ENCODE measurements at regions not wholly inside any gene's neighbourhood (a gene's known extent, or its start where the extent isn't known, plus 50 kb on each side); places are given as distances from the start of the nearest gene placed in this dataset.

- Histone ChIP-seq H3K9me3 (ENCODE audit: low read depth, low read length, poor library complexity, severe bottlenecking) (no peaks in the 10 kb centered on the region), H3K27me3 (replicated peaks; ENCODE audit: insufficient read depth, low read depth, low read length, poor library complexity) (no peaks in the 10 kb centered on the region), H3K27ac (ENCODE audit: low read depth, low read length, poor library complexity, severe bottlenecking) (no peak overlapping the region), H3K36me3 (ENCODE audit: insufficient read depth, low read length, poor library complexity, severe bottlenecking) (no peaks in the 10 kb centered on the region), H3K4me3 (ENCODE audit: low read depth, low read length, poor library complexity, severe bottlenecking) (no peak overlapping the region), H3K4me1 (ENCODE audit: insufficient read depth, low read length, poor library complexity, severe bottlenecking) (no peaks in the 10 kb centered on the region)
- CTCF ChIA-PET: no interaction called here
- TF ChIP-seq, protein P1, sequence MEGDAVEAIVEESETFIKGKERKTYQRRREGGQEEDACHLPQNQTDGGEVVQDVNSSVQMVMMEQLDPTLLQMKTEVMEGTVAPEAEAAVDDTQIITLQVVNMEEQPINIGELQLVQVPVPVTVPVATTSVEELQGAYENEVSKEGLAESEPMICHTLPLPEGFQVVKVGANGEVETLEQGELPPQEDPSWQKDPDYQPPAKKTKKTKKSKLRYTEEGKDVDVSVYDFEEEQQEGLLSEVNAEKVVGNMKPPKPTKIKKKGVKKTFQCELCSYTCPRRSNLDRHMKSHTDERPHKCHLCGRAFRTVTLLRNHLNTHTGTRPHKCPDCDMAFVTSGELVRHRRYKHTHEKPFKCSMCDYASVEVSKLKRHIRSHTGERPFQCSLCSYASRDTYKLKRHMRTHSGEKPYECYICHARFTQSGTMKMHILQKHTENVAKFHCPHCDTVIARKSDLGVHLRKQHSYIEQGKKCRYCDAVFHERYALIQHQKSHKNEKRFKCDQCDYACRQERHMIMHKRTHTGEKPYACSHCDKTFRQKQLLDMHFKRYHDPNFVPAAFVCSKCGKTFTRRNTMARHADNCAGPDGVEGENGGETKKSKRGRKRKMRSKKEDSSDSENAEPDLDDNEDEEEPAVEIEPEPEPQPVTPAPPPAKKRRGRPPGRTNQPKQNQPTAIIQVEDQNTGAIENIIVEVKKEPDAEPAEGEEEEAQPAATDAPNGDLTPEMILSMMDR (conservative IDR thresholded peaks at IDR 0.05; ENCODE audit: low read depth, low read length): no peak
- TF ChIP-seq EZH2 (IDR thresholded peaks at IDR 0.05; ENCODE audit: borderline replicate concordance, low read depth, low read length, poor library complexity, severe bottlenecking): no peak
- intact Hi-C loops (cut with micrococcal nuclease; ENCODE audit: unreplicated experiment): no loop called here
- POLR2A ChIA-PET (ENCODE audit: low non-redundant PET): no interaction called here
- no TSS peak for BruUV-seq (replicated peaks)
- DNase-seq (ENCODE audit: low spot score): no peak
Measured at GRCh38 chr5:6090079-6090654, 288.2 kb downstream of the MED10 start.

DNA sequence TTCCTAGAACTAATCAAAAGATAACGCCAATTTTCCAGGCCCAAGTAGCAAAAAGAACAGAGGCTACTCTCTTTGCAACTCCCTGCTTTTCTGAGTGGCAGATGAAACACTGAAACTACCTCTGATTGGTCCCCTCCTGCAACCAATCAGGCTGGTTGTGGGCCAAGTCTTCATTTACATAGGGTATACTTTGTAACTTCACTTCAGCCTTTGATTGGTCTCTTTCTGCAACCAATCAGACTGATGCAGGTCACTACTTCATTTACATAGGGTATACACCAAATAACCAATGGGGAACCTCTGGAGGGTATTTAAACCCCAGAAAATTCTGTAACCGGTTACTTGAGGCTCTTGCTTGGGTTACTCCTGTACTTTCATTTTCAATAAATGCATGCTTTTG, 289.6 kb downstream of the MED10 start:
- Histone ChIP-seq H3K27ac (ENCODE audit: low read depth, low read length, poor library complexity, severe bottlenecking) (no peak overlapping the region), H3K4me1 (ENCODE audit: insufficient read depth, low read length, poor library complexity, severe bottlenecking) (no peaks in the 10 kb centered on the region), H3K4me3 (ENCODE audit: low read depth, low read length, poor library complexity, severe bottlenecking) (no peak overlapping the region), H3K36me3 (ENCODE audit: insufficient read depth, low read length, poor library complexity, severe bottlenecking) (no peaks in the 10 kb centered on the region), H3K27me3 (replicated peaks; ENCODE audit: insufficient read depth, low read depth, low read length, poor library complexity) (no peaks in the 10 kb centered on the region), H3K9me3 (ENCODE audit: low read depth, low read length, poor library complexity, severe bottlenecking) (no peaks in the 10 kb centered on the region)
- peak; percentile 17 for DNase-seq (ENCODE audit: low spot score)
- BruUV-seq (replicated peaks): no TSS peak
- CTCF ChIA-PET: no interaction called here
- intact Hi-C loops (cut with micrococcal nuclease; ENCODE audit: unreplicated experiment): no loop called here
- POLR2A ChIA-PET (ENCODE audit: low non-redundant PET): no interaction called here
- TF ChIP-seq EZH2 (IDR thresholded peaks at IDR 0.05; ENCODE audit: borderline replicate concordance, low read depth, low read length, poor library complexity, severe bottlenecking): no peak
- TF ChIP-seq, protein P1 (conservative IDR thresholded peaks at IDR 0.05; ENCODE audit: low read depth, low read length): no peak

GRCh38 chr5:6087576-6087975, 290.8 kb downstream of the MED10 start:
- Histone ChIP-seq H3K4me1 (ENCODE audit: insufficient read depth, low read length, poor library complexity, severe bottlenecking) (no peaks in the 10 kb centered on the region), H3K4me3 (ENCODE audit: low read depth, low read length, poor library complexity, severe bottlenecking) (no peak overlapping the region), H3K27me3 (replicated peaks; ENCODE audit: insufficient read depth, low read depth, low read length, poor library complexity) (no peaks in the 10 kb centered on the region), H3K27ac (ENCODE audit: low read depth, low read length, poor library complexity, severe bottlenecking) (no peak overlapping the region), H3K9me3 (ENCODE audit: low read depth, low read length, poor library complexity, severe bottlenecking) (no peaks in the 10 kb centered on the region), H3K36me3 (ENCODE audit: insufficient read depth, low read length, poor library complexity, severe bottlenecking) (no peaks in the 10 kb centered on the region)
- TF ChIP-seq, protein P1 (conservative IDR thresholded peaks at IDR 0.05; ENCODE audit: low read depth, low read length): no peak
- POLR2A ChIA-PET (ENCODE audit: low non-redundant PET): no interaction called here
- intact Hi-C loops (cut with micrococcal nuclease; ENCODE audit: unreplicated experiment): no loop called here
- CTCF ChIA-PET: no interaction called here
- no peak for DNase-seq (ENCODE audit: low spot score)
- BruUV-seq (replicated peaks): no TSS peak
